BJ (cell line): ENCODE measurements at regions not wholly inside any gene's neighbourhood (a gene's known extent, or its start where the extent isn't known, plus 50 kb on each side); places are given as distances from the start of the nearest gene placed in this dataset.

ENCODE experiments used
- CTCF ChIA-PET: fragments of 350-600 bp; formaldehyde crosslinking; extraction: SDS; loops from one replicate; lab custom pipeline; 2021; ENCODE audit warnings: antibody characterized with exemption, inconsistent platforms; lab: Yijun Ruan, JAX
- POLR2A ChIA-PET: fragments of 300-600 bp; sonication (Branson Sonifier 250); formaldehyde crosslinking; extraction: SDS; loops from one replicate; lab custom pipeline; 2021; ENCODE audit warnings: antibody characterized with exemption; lab: Charles Lee
- DNase-seq: peaks from one replicate; pipeline ENCODE4 v3.0.0-alpha.2; 2011; ENCODE audit warnings: low read depth
- H3K27me3 ChIP-seq: 2 replicates; pipeline ENCODE4 v1.6.0; 2011; ENCODE audit warnings: low read length; ENCODE audit not compliant: control insufficient read depth, insufficient read depth
- H3K36me3 ChIP-seq: 2 replicates; pipeline ENCODE4 v1.5.1; 2011; ENCODE audit warnings: low read length; ENCODE audit not compliant: control insufficient read depth, insufficient read depth
- H3K4me3 ChIP-seq: 2 replicates; pipeline ENCODE4 v1.5.1; 2011; ENCODE audit warnings: low read depth, mild to moderate bottlenecking, control low read depth, low read length
- TF ChIP-seq, protein P1 (sequence below): IDR thresholded peaks from 2 replicates; pipeline ENCODE4 v1.5.1; 2011; ENCODE audit warnings: low read depth, mild to moderate bottlenecking, control low read depth, inconsistent platforms, low read length, moderate library complexity; ENCODE audit not compliant: insufficient read depth

DNA sequence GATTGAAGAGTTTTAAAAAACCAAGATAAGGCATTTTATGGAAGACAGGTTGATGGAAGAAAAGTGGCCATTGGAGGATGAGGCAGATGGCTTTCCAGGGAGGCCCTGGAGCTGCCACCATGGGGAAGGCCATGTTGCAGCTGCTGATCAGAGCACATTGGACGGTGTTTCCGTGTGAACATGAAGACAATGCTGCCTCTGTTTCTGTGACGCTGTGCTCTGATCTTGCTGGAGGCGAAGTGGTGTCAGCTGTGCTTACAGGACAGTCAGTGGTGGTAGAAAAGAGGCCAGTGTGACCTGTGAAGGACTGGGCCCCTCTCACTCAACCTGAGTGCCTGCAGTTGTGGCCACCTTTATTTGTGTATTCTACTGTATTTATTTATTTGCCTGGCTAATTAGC is 132.9 kb downstream of the FAM204A start:
- TF ChIP-seq, protein P1, sequence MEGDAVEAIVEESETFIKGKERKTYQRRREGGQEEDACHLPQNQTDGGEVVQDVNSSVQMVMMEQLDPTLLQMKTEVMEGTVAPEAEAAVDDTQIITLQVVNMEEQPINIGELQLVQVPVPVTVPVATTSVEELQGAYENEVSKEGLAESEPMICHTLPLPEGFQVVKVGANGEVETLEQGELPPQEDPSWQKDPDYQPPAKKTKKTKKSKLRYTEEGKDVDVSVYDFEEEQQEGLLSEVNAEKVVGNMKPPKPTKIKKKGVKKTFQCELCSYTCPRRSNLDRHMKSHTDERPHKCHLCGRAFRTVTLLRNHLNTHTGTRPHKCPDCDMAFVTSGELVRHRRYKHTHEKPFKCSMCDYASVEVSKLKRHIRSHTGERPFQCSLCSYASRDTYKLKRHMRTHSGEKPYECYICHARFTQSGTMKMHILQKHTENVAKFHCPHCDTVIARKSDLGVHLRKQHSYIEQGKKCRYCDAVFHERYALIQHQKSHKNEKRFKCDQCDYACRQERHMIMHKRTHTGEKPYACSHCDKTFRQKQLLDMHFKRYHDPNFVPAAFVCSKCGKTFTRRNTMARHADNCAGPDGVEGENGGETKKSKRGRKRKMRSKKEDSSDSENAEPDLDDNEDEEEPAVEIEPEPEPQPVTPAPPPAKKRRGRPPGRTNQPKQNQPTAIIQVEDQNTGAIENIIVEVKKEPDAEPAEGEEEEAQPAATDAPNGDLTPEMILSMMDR = no peak
- H3K36me3 ChIP-seq = no peaks in the 10 kb centered on the region
- ChIA-PET CTCF (interaction anchor here (1.5 kb wide), 1 partner anchor 50 kb away, joined by 3 read pairs; no protein-coding TSS in a partner anchor), POLR2A (no interaction called here)
- DNase-seq = no peak
- no peaks in the 10 kb centered on the region for H3K27me3 ChIP-seq
- H3K4me3 ChIP-seq = no peak overlapping the region

- no peaks in the 10 kb centered on the region for H3K27me3 ChIP-seq
- TF ChIP-seq, protein P1 = no peak
- no peak for DNase-seq
- no peaks in the 10 kb centered on the region for H3K36me3 ChIP-seq
- POLR2A ChIA-PET = no interaction called here
- no peak overlapping the region for H3K4me3 ChIP-seq
- CTCF ChIA-PET = no interaction called here
These were observed 134.6 kb downstream of the FAM204A start for GRCh38 chr10:118207470-118208007.

GRCh38 chr10:118204292-118204943 is 137.7 kb downstream of the FAM204A start:
- Histone ChIP-seq H3K4me3 (no peak overlapping the region), H3K36me3 (no peaks in the 10 kb centered on the region), H3K27me3 (no peaks in the 10 kb centered on the region)
- DNase-seq = no peak
- ChIA-PET POLR2A (no interaction called here), CTCF (no interaction called here)
- TF ChIP-seq, protein P1 = no peak

DNA sequence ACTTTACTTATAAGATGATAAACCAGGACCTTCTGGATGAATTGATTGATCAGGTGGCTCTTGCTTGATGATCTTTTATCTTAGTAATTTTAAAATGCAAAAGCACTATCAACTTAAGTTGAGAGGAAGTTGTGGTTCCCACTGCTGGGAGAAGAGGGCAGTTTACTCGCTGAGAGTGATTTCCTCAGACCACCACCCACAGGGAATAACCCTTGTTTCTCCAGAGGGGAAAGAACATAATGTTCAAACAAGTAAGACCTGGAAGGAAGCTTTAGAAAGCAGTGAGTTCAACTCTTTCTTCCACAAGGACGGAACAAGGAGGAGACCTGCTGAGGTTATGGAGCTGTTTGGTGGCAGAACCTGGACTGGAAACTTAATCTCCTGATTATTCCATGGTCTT is 138.7 kb downstream of the FAM204A start:
- TF ChIP-seq, protein P1 = no peak
- no peak overlapping the region for H3K4me3 ChIP-seq
- ChIA-PET POLR2A (no interaction called here), CTCF (no interaction called here)
- no peaks in the 10 kb centered on the region for H3K36me3 ChIP-seq
- no peaks in the 10 kb centered on the region for H3K27me3 ChIP-seq
- DNase-seq = no peak

DNA sequence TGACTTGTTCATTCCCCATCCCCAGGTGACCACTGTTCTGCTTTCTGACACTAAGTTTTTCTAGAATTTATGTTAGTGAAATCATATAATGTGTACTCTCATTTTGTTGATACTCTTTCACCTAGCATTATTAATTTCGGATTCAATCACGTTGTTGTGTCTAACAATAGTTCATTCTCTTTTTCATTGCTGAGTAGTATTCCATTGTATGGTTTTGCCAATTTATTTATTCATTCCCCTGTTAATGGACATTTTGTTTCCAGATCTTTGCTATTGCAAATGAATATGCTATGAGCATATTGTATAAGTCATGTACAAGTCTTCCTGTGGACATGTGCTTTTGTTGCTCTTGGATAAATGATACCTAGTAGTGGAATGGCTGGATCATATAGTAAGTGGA is 146.4 kb downstream of the FAM204A start:
- Histone ChIP-seq H3K27me3 (no peaks in the 10 kb centered on the region), H3K36me3 (no peaks in the 10 kb centered on the region), H3K4me3 (no peak overlapping the region)
- POLR2A ChIA-PET = no interaction called here
- CTCF ChIA-PET = no interaction called here
- no peak for DNase-seq
- TF ChIP-seq, protein P1 = no peak
